IPS-NIHi11 (cell line): ENCODE measurements at regions not wholly inside any gene's neighbourhood (a gene's known extent, or its start where the extent isn't known, plus 50 kb on each side); places are given as distances from the start of the nearest gene placed in this dataset.

ENCODE experiments used
- DNase-seq: peaks from one replicate; pipeline ENCODE4 v3.0.0; 2012; ENCODE audit warnings: mixed read lengths, low spot score

- no peak for DNase-seq
Observed at GRCh38 chr10:121662531-121662930, 64.3 kb upstream of the FGFR2 start.

- DNase-seq = no peak
Observed at GRCh38 chr10:121661451-121661851, 63.2 kb upstream of the FGFR2 start.

GRCh38 chr10:121659236-121659635 is 61.0 kb upstream of the FGFR2 start:
- DNase-seq = no peak

GRCh38 chr10:121658611-121659010 is 60.4 kb upstream of the FGFR2 start:
- no peak for DNase-seq

- no peak for DNase-seq
Observed at GRCh38 chr10:121658111-121658510, 59.9 kb upstream of the FGFR2 start.

GRCh38 chr10:121655254-121656144 is 57.3 kb upstream of the FGFR2 start:
- DNase-seq = no peak

GRCh38 chr10:121654021-121654545 is 55.8 kb upstream of the FGFR2 start:
- no peak for DNase-seq

- DNase-seq = no peak
Observed at GRCh38 chr10:121653608-121654007, 55.4 kb upstream of the FGFR2 start.

- no peak for DNase-seq
Observed at GRCh38 chr10:121648493-121648892, 50.2 kb upstream of the FGFR2 start.

GRCh38 chr10:121648059-121648458 is 49.8 kb upstream of the FGFR2 start:
- DNase-seq = no peak
